RWPE1 (cell line): ENCODE measurements at regions not wholly inside any gene's neighbourhood (a gene's known extent, or its start where the extent isn't known, plus 50 kb on each side); places are given as distances from the start of the nearest gene placed in this dataset.

Experiments
- CTCF ChIA-PET: fragments of 350-600 bp; sonication (Branson Sonifier 250); formaldehyde crosslinking; extraction: SDS; loops from one replicate; lab custom pipeline; 2021; lab: Yijun Ruan, JAX
- POLR2A ChIA-PET: fragments of 400-600 bp; formaldehyde crosslinking; extraction: SDS; loops from one replicate; lab custom pipeline; 2020; ENCODE audit warnings: antibody characterized with exemption; ENCODE audit not compliant: low non-redundant PET; lab: Yijun Ruan, JAX
- DNase-seq: peaks from one replicate; pipeline ENCODE4 v3.0.0; 2012; ENCODE audit warnings: low spot score
- H3K27ac ChIP-seq: fragments of 450-650 bp; 2 replicates; pipeline ENCODE4 v1.5.1; 2017
- CTCF ChIP-seq: fragments of 450-650 bp; conservative IDR thresholded peaks from 2 replicates; pipeline ENCODE4 v1.5.1; 2017; ENCODE audit warnings: low read depth, mild to moderate bottlenecking

GRCh38 chr21:26404288-26404687 is 168.8 kb downstream of the CYYR1 start:
- no peak for DNase-seq
- ChIA-PET POLR2A (interaction anchor here (0.5 kb wide), 1 partner anchor 70 kb away, joined by 7 read pairs; no protein-coding TSS in a partner anchor), CTCF (interaction anchor here (0.6 kb wide), 1 partner anchor 189 kb away, joined by 3 read pairs; no protein-coding TSS in a partner anchor)
- no peak for TF ChIP-seq CTCF
- H3K27ac ChIP-seq, result no peak overlapping the region

- ChIA-PET POLR2A (no interaction called here), CTCF (no interaction called here)
- DNase-seq, result no peak
- TF ChIP-seq CTCF, result no peak
- H3K27ac ChIP-seq, result no peak overlapping the region
These were observed 169.8 kb downstream of the CYYR1 start for GRCh38 chr21:26403321-26403720.

GRCh38 chr21:26397545-26397944 is 175.5 kb downstream of the CYYR1 start:
- POLR2A ChIA-PET, result no interaction called here
- CTCF ChIA-PET, result interaction anchor here (0.6 kb wide), 1 partner anchor 515 kb away, joined by 3 read pairs; no protein-coding TSS in a partner anchor
- H3K27ac ChIP-seq, result no peak overlapping the region
- TF ChIP-seq CTCF, result no peak
- DNase-seq, result no peak

- DNase-seq, result no peak
- TF ChIP-seq CTCF, result no peak
- CTCF ChIA-PET, result no interaction called here
- POLR2A ChIA-PET, result no interaction called here
- no peak overlapping the region for H3K27ac ChIP-seq
These were observed 178.7 kb downstream of the CYYR1 start for GRCh38 chr21:26394341-26394740.

GRCh38 chr21:26391166-26391565 is 181.9 kb downstream of the CYYR1 start:
- TF ChIP-seq CTCF, result no peak
- POLR2A ChIA-PET, result no interaction called here
- CTCF ChIA-PET, result interaction anchor here (0.6 to 0.7 kb wide), 2 partner anchors 169 to 268 kb away, joined by 3 read pairs; no protein-coding TSS in a partner anchor
- DNase-seq, result no peak
- no peak overlapping the region for H3K27ac ChIP-seq

GRCh38 chr21:26389971-26390641 is 183.0 kb downstream of the CYYR1 start:
- ChIA-PET POLR2A (no interaction called here), CTCF (interaction anchor here (0.6 kb wide), 1 partner anchor 224 kb away, joined by 5 read pairs; no protein-coding TSS in a partner anchor)
- peak; percentile 84 for DNase-seq
- H3K27ac ChIP-seq, result peak overlapping the region; percentile 78
- no peak for TF ChIP-seq CTCF
